K562 (cell line): ENCODE measurements at regions not wholly inside any gene's neighbourhood (a gene's known extent, or its start where the extent isn't known, plus 50 kb on each side); places are given as distances from the start of the nearest gene placed in this dataset.
A peak's percentile ranks its signal among the peaks of the same experiment; 100 is the strongest.

Experiments used
- ATAC-seq: fragments of 200-7000 bp; cut with Tn5 transposase; 3 replicates; pipeline ENCODE4 v1.9.1; 2020; ENCODE audit warnings: moderate library complexity
- BruUV-seq: library from RNA; stranded (reverse); fragments of 400-500 nt; replicated peaks from 2 replicates; lab custom pipeline; 2021; lab: Mats Ljungman, UMichigan
- CTCF ChIA-PET: fragments of 300-600 bp; formaldehyde crosslinking; extraction: SDS; loops from one replicate; lab custom pipeline; 2021; ENCODE audit warnings: low intra/inter-chr PET ratio; lab: Yijun Ruan, JAX
- POLR2A ChIA-PET: fragments of 300-600, 350-650 bp; sonication (Branson Sonifier 250); formaldehyde crosslinking; extraction: SDS; loops from one replicate; lab custom pipeline; 2021; ENCODE audit warnings: antibody characterized with exemption, inconsistent platforms; lab: Yijun Ruan, JAX
- DNase-seq, 4 experiments: peaks; one replicate each; pipeline versions ENCODE4 v3.0.0 to v3.0.0-alpha.2; 2011 to 2018; ENCODE audit warnings: low spot score in 3 of 4, mixed read lengths in 3 of 4; ENCODE audit errors: extremely low read depth in 1 of 4
- FAIRE-seq: peaks from 2 replicates; lab custom pipeline; 2011; peaks lifted over from hg19 to GRCh38; lab: Jason Lieb, UNC
- H2AFZ ChIP-seq: 2 replicates; pipeline ENCODE4 v1.6.0; 2011; ENCODE audit warnings: low read depth, low read length, control low read depth, inconsistent platforms
- H3K27ac ChIP-seq: fragments of 200-600 bp; 3 replicates; pipeline ENCODE4 v1.8.0; 2011; ENCODE audit warnings: low read depth, mild to moderate bottlenecking, control low read depth, inconsistent platforms, low read length, moderate library complexity, mixed read lengths; ENCODE audit errors: extremely low read depth
- H3K27me3 ChIP-seq, 2 experiments: fragments of 300-600 bp in 1 of 2; 2 replicates in 1 of 2; 3 replicates in 1 of 2; pipeline versions ENCODE4 v1.6.0 to v1.8.0; 2011; ENCODE audit warnings: inconsistent platforms in 2 of 2, low read length in 2 of 2, mild to moderate bottlenecking in 1 of 2, mixed read lengths in 1 of 2, moderate library complexity in 1 of 2; ENCODE audit not compliant: control insufficient read depth in 2 of 2, insufficient read depth in 2 of 2
- H3K36me3 ChIP-seq: fragments of 300-600 bp; 3 replicates; pipeline ENCODE4 v1.8.0; 2011; ENCODE audit warnings: mild to moderate bottlenecking, low read length, inconsistent platforms; ENCODE audit not compliant: control insufficient read depth, insufficient read depth
- H3K4me1 ChIP-seq, 2 experiments: fragments of 200-600 bp in 1 of 2; replicated peaks in 1 of 2; 2 replicates in 1 of 2; 3 replicates in 1 of 2; pipeline versions ENCODE4 v1.5.1 to v1.8.0; 2011; ENCODE audit warnings: inconsistent platforms in 2 of 2, low read length in 2 of 2, mild to moderate bottlenecking in 1 of 2, mixed read lengths in 1 of 2, moderate library complexity in 1 of 2; ENCODE audit not compliant: control insufficient read depth in 2 of 2, insufficient read depth in 2 of 2
- H3K4me2 ChIP-seq: 2 replicates; pipeline ENCODE4 v1.6.1; 2011; ENCODE audit warnings: low read length, control low read depth, inconsistent platforms, mixed read lengths; ENCODE audit not compliant: insufficient read depth
- H3K4me3 ChIP-seq: fragments of 200-600 bp; sonication (generic), shearing (Covaris generic); 2 replicates; pipeline ENCODE4 v1.5.1; 2016; ENCODE audit warnings: control low read depth, inconsistent platforms
- H3K79me2 ChIP-seq: fragments of 200-600 bp; 3 replicates; pipeline ENCODE4 v1.8.0; 2011; ENCODE audit warnings: low read length, inconsistent platforms; ENCODE audit not compliant: control insufficient read depth, insufficient read depth
- H3K9ac ChIP-seq, 2 experiments: 2 replicates each; pipeline versions ENCODE4 v1.6.0 to v1.6.1; 2011; ENCODE audit warnings: low read depth in 2 of 2, low read length in 2 of 2, control low read depth in 1 of 2, inconsistent platforms in 1 of 2, mild to moderate bottlenecking in 1 of 2, mixed read lengths in 1 of 2; ENCODE audit not compliant: insufficient read depth in 1 of 2
- H3K9me1 ChIP-seq: one replicate; pipeline ENCODE4 v1.6.0; 2011; ENCODE audit warnings: inconsistent platforms, mild to moderate bottlenecking, low read length, moderate library complexity; ENCODE audit not compliant: control insufficient read depth, insufficient read depth
- H3K9me3 ChIP-seq: replicated peaks from 2 replicates; pipeline ENCODE4 v1.5.1; 2011; ENCODE audit warnings: low read depth, low read length, inconsistent platforms; ENCODE audit not compliant: control insufficient read depth, insufficient read depth
- H4K20me1 ChIP-seq: replicated peaks from 2 replicates; pipeline ENCODE4 v1.6.1; 2011; ENCODE audit warnings: low read length, inconsistent platforms, mixed read lengths; ENCODE audit not compliant: control insufficient read depth, insufficient read depth
- ATF1 ChIP-seq, 2 experiments: fragments of 450-650 bp in 1 of 2; IDR thresholded peaks; 2 replicates each; pipeline ENCODE4 v1.6.1; 2016; ENCODE audit warnings: missing compliant biosample characterization in 1 of 2, missing genetic modification characterization in 1 of 2
- ATF7 ChIP-seq: fragments of 450-650 bp; IDR thresholded peaks from 2 replicates; pipeline ENCODE4 v1.7.1; 2014; ENCODE audit warnings: mild to moderate bottlenecking, moderate library complexity
- BHLHE40 ChIP-seq: IDR thresholded peaks from 2 replicates; pipeline ENCODE4 v1.6.1; 2011; ENCODE audit warnings: low read length, improper control_type of control experiment
- CBX5 ChIP-seq: IDR thresholded peaks from 2 replicates; pipeline ENCODE4 v1.6.1; 2014; ENCODE audit warnings: low read depth, borderline replicate concordance
- COPS2 ChIP-seq: fragments of 450-650 bp; conservative IDR thresholded peaks from 2 replicates; pipeline ENCODE4 v1.6.1; 2016; ENCODE audit warnings: mild to moderate bottlenecking, moderate library complexity
- KLF16 ChIP-seq: IDR thresholded peaks from 2 replicates; pipeline ENCODE4 v1.6.1; 2016; ENCODE audit warnings: antibody characterized with exemption
- L3MBTL2 ChIP-seq: fragments of 450-650 bp; IDR thresholded peaks from 2 replicates; pipeline ENCODE4 v1.6.1; 2016; ENCODE audit warnings: mild to moderate bottlenecking, moderate library complexity
- MTA1 ChIP-seq: fragments of 450-650 bp; IDR thresholded peaks from 2 replicates; pipeline ENCODE4 v1.6.1; 2017; ENCODE audit warnings: borderline replicate concordance
- RHOXF2B ChIP-seq: fragments of 250-450 bp; sonication (Bioruptor Pico); conservative IDR thresholded peaks from 2 replicates; pipeline ENCODE4 v1.5.1; 2021
- TEAD4 ChIP-seq, 2 experiments: sonication (generic) in 1 of 2; formaldehyde crosslinking in 1 of 2; IDR thresholded peaks; 2 replicates each; pipeline versions ENCODE4 v1.6.1 to v1.8.0; 2012 to 2022; ENCODE audit warnings: borderline replicate concordance in 1 of 2, inconsistent platforms in 1 of 2, low read length in 1 of 2, mild to moderate bottlenecking in 1 of 2, missing genetic modification reagents in 1 of 2
- ZNF766 ChIP-seq: fragments of 200-800 bp; sonication (Bioruptor generic); conservative IDR thresholded peaks from 2 replicates; pipeline ENCODE4 v1.6.1; 2016; ENCODE audit warnings: missing genetic modification characterization, missing compliant biosample characterization
- WGBS: fragments of 100-300 bp; shearing (Covaris generic); methylation state at CpG from one replicate; pipeline ENCODE4 v1.1.6; 2016; ENCODE audit warnings: low coverage, mixed read lengths; ENCODE audit not compliant: insufficient coverage; ENCODE audit errors: missing lambda C conversion rate; 5-methylcytosine and 5-hydroxymethylcytosine counted together
- in situ Hi-C: fragments of 300-500 bp; cut with MboI; formaldehyde crosslinking; loops from 4 replicates; pipeline ENCODE4 v1.15.0; 2018; ENCODE audit warnings: inconsistent platforms, mixed read lengths
- intact Hi-C: fragments of 100-400 bp; cut with micrococcal nuclease; formaldehyde crosslinking; loops from 2 replicates; pipeline ENCODE4 v1.14.2; 2022
- TF ChIP-seq, protein P1 (sequence below): fragments of 450-650 bp; IDR thresholded peaks from 2 replicates; pipeline ENCODE4 v1.7.0; 2016; ENCODE audit warnings: borderline replicate concordance
- TF ChIP-seq, protein P2 (sequence below): fragments of 450-650 bp; formaldehyde crosslinking; IDR thresholded peaks from 2 replicates; pipeline ENCODE4 v1.4.0; 2022; ENCODE audit warnings: mild to moderate bottlenecking, moderate library complexity
- TF ChIP-seq, protein P3 (sequence below): sonication (generic); formaldehyde crosslinking; IDR thresholded peaks from 2 replicates; pipeline ENCODE4 v1.9.0; 2022; ENCODE audit warnings: mild to moderate bottlenecking, missing genetic modification reagents
- TF ChIP-seq, protein P4 (sequence below): sonication (generic); formaldehyde crosslinking; IDR thresholded peaks from 2 replicates; pipeline ENCODE4 v1.8.0; 2022; ENCODE audit warnings: missing genetic modification reagents, mild to moderate bottlenecking, moderate library complexity, borderline replicate concordance
- TF ChIP-seq, protein P5 (sequence below): fragments of 250-450 bp; sonication (Bioruptor Pico); IDR thresholded peaks from 2 replicates; pipeline ENCODE4 v1.5.0; 2020; ENCODE audit warnings: mild to moderate bottlenecking

DNA sequence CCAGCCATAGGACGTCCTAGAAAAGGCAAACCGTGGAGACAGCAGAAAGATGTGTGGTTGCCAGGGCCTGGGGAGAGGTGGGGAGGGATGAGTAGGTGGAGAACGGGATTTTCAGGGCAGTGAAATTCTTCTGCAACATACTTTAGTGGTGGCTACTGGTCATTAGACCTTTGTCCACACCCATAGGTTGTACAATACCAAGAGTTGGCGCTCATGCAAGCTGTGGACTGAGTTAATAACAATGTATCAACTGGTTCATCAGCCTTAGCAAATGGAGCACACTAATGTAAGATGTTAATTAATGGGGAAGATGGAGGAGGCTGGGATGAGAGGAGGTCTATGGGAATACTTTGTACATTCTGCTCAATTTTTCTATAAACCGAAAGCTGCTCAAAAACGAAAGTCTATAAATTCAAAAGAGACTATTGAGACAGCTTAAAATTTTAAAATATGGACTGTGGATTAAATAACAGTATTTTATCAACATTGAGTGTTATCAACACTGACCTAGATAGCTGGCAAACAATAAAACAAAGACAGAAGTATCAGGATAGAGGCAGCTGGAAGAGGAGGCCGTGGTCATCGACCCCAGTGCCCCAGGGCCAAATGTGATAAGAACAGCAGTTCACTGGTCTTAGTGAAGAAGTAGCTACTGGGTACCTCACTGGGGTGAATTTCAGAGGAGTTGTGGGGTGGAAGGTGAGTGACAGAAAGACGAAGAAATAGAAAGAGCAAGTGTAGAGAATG, 90.9 kb downstream of the SYNE3 start (continued):
- TF ChIP-seq ZNF766 (CRISPR knock-in tag) (no peak), MTA1 (no peak), KLF16 (no peak)
- TF ChIP-seq, protein P1, sequence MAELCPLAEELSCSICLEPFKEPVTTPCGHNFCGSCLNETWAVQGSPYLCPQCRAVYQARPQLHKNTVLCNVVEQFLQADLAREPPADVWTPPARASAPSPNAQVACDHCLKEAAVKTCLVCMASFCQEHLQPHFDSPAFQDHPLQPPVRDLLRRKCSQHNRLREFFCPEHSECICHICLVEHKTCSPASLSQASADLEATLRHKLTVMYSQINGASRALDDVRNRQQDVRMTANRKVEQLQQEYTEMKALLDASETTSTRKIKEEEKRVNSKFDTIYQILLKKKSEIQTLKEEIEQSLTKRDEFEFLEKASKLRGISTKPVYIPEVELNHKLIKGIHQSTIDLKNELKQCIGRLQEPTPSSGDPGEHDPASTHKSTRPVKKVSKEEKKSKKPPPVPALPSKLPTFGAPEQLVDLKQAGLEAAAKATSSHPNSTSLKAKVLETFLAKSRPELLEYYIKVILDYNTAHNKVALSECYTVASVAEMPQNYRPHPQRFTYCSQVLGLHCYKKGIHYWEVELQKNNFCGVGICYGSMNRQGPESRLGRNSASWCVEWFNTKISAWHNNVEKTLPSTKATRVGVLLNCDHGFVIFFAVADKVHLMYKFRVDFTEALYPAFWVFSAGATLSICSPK = no peak
- TF ChIP-seq, protein P2, sequence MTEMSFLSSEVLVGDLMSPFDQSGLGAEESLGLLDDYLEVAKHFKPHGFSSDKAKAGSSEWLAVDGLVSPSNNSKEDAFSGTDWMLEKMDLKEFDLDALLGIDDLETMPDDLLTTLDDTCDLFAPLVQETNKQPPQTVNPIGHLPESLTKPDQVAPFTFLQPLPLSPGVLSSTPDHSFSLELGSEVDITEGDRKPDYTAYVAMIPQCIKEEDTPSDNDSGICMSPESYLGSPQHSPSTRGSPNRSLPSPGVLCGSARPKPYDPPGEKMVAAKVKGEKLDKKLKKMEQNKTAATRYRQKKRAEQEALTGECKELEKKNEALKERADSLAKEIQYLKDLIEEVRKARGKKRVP (CRISPR knock-in tag) = no peak

DNA sequence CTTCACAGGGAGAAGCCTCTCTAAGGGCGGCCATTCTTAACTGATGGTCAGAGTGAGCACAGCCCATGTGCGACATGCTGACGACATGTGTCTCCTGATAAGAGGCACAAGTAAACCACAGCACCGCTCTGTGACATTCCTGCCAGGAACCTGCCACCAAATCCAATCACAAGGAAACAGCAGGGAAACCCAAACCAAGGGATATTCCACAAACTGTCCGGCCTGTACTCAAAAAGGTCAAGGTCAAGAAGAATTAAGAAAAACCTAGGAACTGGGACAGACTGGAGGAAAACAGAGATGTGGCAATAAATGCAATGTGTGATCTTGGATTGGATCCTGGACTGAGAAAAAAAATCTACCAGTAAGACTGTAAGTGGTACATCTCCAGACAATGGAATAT, 91.9 kb downstream of the SYNE3 start:
- intact Hi-C loops (no loop called here), in situ Hi-C loops (no loop called here)
- Histone ChIP-seq H4K20me1 (no peaks in the 10 kb centered on the region), H3K27ac (no peak overlapping the region), H3K4me3 (no peak overlapping the region), H3K9me1 (no peaks in the 10 kb centered on the region), H2AFZ (no peak overlapping the region), H3K27me3 (no peaks in the 10 kb centered on the region; a peak in 1 of 5 replicates), H3K9ac (no peak overlapping the region), H3K36me3 (no peaks in the 10 kb centered on the region), H3K4me1 (no peaks in the 10 kb centered on the region; a peak in 1 of 5 replicates), H3K9me3 (no peaks in the 10 kb centered on the region), H3K79me2 (no peaks in the 10 kb centered on the region), H3K4me2 (no peak overlapping the region)
- BruUV-seq = no TSS peak
- ATAC-seq (peak; percentile 49; the same call in 1 of the 3 replicates), DNase-seq (peak in 1 of 4 experiments; percentile 6), FAIRE-seq (no peak)
- WGBS = 4% methylated on average over 5 of the region's 5 CpGs
- ChIA-PET CTCF (no interaction called here), POLR2A (no interaction called here)
- TF ChIP-seq CBX5 = no peak
- no peak for TF ChIP-seq BHLHE40
- TF ChIP-seq RHOXF2B (CRISPR knock-in tag) = no peak
- TF ChIP-seq, protein P3, sequence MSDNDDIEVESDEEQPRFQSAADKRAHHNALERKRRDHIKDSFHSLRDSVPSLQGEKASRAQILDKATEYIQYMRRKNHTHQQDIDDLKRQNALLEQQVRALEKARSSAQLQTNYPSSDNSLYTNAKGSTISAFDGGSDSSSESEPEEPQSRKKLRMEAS (CRISPR knock-in tag) = no peak
- TF ChIP-seq ATF7 = peak; percentile 32; the same call in 1 of the 2 replicates
- no peak for TF ChIP-seq ATF1 (CRISPR knock-in tag; IDR thresholded peaks at IDR 0.05)
- TF ChIP-seq ATF1 (tag; IDR thresholded peaks at IDR 0.05) = peak; percentile 19; the same call in 1 of the 2 replicates
- TF ChIP-seq, protein P4, sequence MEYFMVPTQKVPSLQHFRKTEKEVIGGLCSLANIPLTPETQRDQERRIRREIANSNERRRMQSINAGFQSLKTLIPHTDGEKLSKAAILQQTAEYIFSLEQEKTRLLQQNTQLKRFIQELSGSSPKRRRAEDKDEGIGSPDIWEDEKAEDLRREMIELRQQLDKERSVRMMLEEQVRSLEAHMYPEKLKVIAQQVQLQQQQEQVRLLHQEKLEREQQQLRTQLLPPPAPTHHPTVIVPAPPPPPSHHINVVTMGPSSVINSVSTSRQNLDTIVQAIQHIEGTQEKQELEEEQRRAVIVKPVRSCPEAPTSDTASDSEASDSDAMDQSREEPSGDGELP (CRISPR knock-in tag) = no peak
- TF ChIP-seq L3MBTL2 = peak; percentile 36; the same call in 1 of the 2 replicates
- TF ChIP-seq COPS2 = no peak
- TF ChIP-seq, protein P5, sequence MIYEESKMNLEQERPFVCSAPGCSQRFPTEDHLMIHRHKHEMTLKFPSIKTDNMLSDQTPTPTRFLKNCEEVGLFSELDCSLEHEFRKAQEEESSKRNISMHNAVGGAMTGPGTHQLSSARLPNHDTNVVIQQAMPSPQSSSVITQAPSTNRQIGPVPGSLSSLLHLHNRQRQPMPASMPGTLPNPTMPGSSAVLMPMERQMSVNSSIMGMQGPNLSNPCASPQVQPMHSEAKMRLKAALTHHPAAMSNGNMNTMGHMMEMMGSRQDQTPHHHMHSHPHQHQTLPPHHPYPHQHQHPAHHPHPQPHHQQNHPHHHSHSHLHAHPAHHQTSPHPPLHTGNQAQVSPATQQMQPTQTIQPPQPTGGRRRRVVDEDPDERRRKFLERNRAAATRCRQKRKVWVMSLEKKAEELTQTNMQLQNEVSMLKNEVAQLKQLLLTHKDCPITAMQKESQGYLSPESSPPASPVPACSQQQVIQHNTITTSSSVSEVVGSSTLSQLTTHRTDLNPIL = no peak
- TF ChIP-seq TEAD4 (IDR thresholded peaks at IDR 0.05; ENCODE audit: low read length) = peak; percentile 41; the same call in 1 of the 2 replicates
- no peak for TF ChIP-seq TEAD4 (CRISPR knock-in tag; IDR thresholded peaks at IDR 0.05; ENCODE audit: borderline replicate concordance)
